ENCODE measurements at regions not wholly inside any gene's neighbourhood (a gene's known extent, or its start where the extent isn't known, plus 50 kb on each side); places are given as distances from the start of the nearest gene placed in this dataset.

DNA sequence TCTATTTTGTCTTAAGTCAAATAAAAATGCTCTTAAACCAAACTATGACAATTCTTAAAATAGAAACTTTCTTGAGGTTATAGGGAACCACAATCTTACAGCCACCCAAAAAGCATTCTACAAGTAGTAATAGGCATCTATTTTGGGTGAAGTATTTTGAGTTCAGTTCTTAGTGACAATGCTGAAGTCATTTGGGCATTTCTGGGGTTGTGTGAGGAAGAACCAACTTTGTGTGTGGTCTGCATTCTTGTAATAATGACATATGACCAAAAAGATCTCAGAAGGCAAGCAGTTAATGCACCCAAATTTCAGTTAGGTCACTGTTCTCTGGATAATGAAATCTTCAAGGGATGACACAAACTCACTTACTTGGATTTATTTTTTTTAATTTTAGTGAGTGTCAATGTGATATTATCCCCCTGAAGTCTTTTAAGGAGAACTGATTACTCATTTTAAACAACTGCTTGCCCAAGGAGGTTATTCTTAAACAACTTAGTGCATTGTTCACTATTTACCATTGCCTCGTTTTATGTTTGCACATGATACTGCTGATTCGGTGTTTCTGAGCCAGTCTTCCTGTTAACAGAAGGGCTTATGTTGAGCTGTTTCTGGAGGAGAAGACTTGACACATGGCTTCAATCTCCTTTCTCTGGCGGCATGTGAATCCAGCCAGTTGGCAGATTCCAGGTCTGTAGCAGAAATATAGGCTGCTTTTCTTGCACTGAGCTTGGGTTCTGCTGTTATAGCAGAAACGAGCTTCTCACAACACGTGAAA, 618.9 kb downstream of the BCKDHB start:
- H3K9me3 ChIP-seq (ENCODE audit: low read length): no peaks in the 10 kb centered on the region
- H2AFZ ChIP-seq (ENCODE audit: low read depth, low read length): no peak overlapping the region
- H3K27ac ChIP-seq (ENCODE audit: low read length): no peak overlapping the region
- H4K20me1 ChIP-seq (ENCODE audit: insufficient read depth): no peaks in the 10 kb centered on the region
- no peak overlapping the region for H3K9ac ChIP-seq (ENCODE audit: low read length)
- TF ChIP-seq MXI1 (conservative IDR thresholded peaks at IDR 0.05; ENCODE audit: poor library complexity, severe bottlenecking) (no peak), EZH2 (IDR thresholded peaks at IDR 0.05; ENCODE audit: borderline replicate concordance, insufficient read depth, low read length, poor library complexity, severe bottlenecking) (no peak), RAD21 (conservative IDR thresholded peaks at IDR 0.05) (no peak), SMC3 (conservative IDR thresholded peaks at IDR 0.05; ENCODE audit: poor library complexity) (no peak)
- TF ChIP-seq, protein P1, sequence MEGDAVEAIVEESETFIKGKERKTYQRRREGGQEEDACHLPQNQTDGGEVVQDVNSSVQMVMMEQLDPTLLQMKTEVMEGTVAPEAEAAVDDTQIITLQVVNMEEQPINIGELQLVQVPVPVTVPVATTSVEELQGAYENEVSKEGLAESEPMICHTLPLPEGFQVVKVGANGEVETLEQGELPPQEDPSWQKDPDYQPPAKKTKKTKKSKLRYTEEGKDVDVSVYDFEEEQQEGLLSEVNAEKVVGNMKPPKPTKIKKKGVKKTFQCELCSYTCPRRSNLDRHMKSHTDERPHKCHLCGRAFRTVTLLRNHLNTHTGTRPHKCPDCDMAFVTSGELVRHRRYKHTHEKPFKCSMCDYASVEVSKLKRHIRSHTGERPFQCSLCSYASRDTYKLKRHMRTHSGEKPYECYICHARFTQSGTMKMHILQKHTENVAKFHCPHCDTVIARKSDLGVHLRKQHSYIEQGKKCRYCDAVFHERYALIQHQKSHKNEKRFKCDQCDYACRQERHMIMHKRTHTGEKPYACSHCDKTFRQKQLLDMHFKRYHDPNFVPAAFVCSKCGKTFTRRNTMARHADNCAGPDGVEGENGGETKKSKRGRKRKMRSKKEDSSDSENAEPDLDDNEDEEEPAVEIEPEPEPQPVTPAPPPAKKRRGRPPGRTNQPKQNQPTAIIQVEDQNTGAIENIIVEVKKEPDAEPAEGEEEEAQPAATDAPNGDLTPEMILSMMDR (IDR thresholded peaks at IDR 0.05; ENCODE audit: poor library complexity, severe bottlenecking): no peak
- TF ChIP-seq, protein P2, sequence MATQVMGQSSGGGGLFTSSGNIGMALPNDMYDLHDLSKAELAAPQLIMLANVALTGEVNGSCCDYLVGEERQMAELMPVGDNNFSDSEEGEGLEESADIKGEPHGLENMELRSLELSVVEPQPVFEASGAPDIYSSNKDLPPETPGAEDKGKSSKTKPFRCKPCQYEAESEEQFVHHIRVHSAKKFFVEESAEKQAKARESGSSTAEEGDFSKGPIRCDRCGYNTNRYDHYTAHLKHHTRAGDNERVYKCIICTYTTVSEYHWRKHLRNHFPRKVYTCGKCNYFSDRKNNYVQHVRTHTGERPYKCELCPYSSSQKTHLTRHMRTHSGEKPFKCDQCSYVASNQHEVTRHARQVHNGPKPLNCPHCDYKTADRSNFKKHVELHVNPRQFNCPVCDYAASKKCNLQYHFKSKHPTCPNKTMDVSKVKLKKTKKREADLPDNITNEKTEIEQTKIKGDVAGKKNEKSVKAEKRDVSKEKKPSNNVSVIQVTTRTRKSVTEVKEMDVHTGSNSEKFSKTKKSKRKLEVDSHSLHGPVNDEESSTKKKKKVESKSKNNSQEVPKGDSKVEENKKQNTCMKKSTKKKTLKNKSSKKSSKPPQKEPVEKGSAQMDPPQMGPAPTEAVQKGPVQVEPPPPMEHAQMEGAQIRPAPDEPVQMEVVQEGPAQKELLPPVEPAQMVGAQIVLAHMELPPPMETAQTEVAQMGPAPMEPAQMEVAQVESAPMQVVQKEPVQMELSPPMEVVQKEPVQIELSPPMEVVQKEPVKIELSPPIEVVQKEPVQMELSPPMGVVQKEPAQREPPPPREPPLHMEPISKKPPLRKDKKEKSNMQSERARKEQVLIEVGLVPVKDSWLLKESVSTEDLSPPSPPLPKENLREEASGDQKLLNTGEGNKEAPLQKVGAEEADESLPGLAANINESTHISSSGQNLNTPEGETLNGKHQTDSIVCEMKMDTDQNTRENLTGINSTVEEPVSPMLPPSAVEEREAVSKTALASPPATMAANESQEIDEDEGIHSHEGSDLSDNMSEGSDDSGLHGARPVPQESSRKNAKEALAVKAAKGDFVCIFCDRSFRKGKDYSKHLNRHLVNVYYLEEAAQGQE (IDR thresholded peaks at IDR 0.05; ENCODE audit: borderline replicate concordance): no peak
- no peaks in the 10 kb centered on the region for H3K79me2 ChIP-seq (replicated peaks; ENCODE audit: insufficient read depth, low read length)
- H3K36me3 ChIP-seq (ENCODE audit: insufficient read depth, low read length): no peaks in the 10 kb centered on the region
- no peak overlapping the region for H3K4me3 ChIP-seq (ENCODE audit: low read length)
- no peaks in the 10 kb centered on the region for H3K9me2 ChIP-seq (ENCODE audit: insufficient read depth, low read length)
- no peaks in the 10 kb centered on the region for H3K27me3 ChIP-seq (ENCODE audit: insufficient read depth, low read depth, low read length)
- H3F3A ChIP-seq (ENCODE audit: insufficient read depth, low read length, poor library complexity, severe bottlenecking): no peaks in the 10 kb centered on the region
- no peak overlapping the region for H3K4me2 ChIP-seq (ENCODE audit: low read length)

DNA sequence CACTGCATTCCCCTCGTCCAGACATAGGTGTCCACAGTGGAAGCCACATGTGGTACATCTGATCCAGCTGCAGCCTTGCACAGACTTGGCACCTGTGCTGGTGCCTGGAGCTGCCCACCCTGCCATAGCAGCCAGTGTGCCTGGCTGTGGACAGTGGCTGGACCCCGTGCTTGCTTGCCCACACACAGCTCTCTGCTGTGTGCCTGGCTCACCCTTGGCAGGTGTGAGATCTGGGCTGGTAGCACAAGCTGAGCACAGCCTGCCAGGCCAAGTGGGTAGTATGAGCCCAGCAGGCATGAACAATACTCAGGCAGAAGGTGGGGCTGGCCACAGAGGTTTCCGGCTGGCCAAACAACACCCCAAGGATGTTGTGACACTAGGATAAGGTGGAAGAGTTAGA, 614.4 kb downstream of the BCKDHB start:
- Histone ChIP-seq H3K27me3 (ENCODE audit: insufficient read depth, low read depth, low read length) (no peaks in the 10 kb centered on the region), H3K4me2 (ENCODE audit: low read length) (no peak overlapping the region), H3K4me3 (ENCODE audit: low read length) (no peak overlapping the region), H3K9ac (ENCODE audit: low read length) (no peak overlapping the region), H4K20me1 (ENCODE audit: insufficient read depth) (no peaks in the 10 kb centered on the region), H3K79me2 (replicated peaks; ENCODE audit: insufficient read depth, low read length) (no peaks in the 10 kb centered on the region), H3F3A (ENCODE audit: insufficient read depth, low read length, poor library complexity, severe bottlenecking) (no peaks in the 10 kb centered on the region), H3K9me3 (ENCODE audit: low read length) (no peaks in the 10 kb centered on the region), H2AFZ (ENCODE audit: low read depth, low read length) (no peak overlapping the region), H3K9me2 (ENCODE audit: insufficient read depth, low read length) (no peaks in the 10 kb centered on the region), H3K36me3 (ENCODE audit: insufficient read depth, low read length) (no peaks in the 10 kb centered on the region), H3K27ac (ENCODE audit: low read length) (no peak overlapping the region)
- TF ChIP-seq MXI1 (conservative IDR thresholded peaks at IDR 0.05; ENCODE audit: poor library complexity, severe bottlenecking) (no peak), RAD21 (conservative IDR thresholded peaks at IDR 0.05) (no peak), TAF1 (IDR thresholded peaks at IDR 0.05; ENCODE audit: low read depth) (no peak), SMC3 (conservative IDR thresholded peaks at IDR 0.05; ENCODE audit: poor library complexity) (no peak), POLR2AphosphoS5 (IDR thresholded peaks at IDR 0.05) (no peak), EZH2 (IDR thresholded peaks at IDR 0.05; ENCODE audit: borderline replicate concordance, insufficient read depth, low read length, poor library complexity, severe bottlenecking) (no peak)
- TF ChIP-seq, protein P1 (IDR thresholded peaks at IDR 0.05; ENCODE audit: poor library complexity, severe bottlenecking): no peak
- TF ChIP-seq, protein P2 (IDR thresholded peaks at IDR 0.05; ENCODE audit: borderline replicate concordance): no peak
